Right hindlimb (tissue), 1 donor: ENCODE measurements at regions not wholly inside any gene's neighbourhood (a gene's known extent, or its start where the extent isn't known, plus 50 kb on each side); places are given as distances from the start of the nearest gene placed in this dataset.
"Not testable (repeated sequence)": the region's sequence is repeated elsewhere in the genome, so short reads cannot be mapped to it uniquely, and the experiment has no call there.

ENCODE experiments used
- DNase-seq: peaks from one replicate; pipeline ENCODE4 v3.0.0-alpha.2; 2018

GRCh38 chr12:23204933-23205778 lies 580.2 kb downstream of the ETNK1 start:
- peak; percentile 35 for DNase-seq

GRCh38 chr12:23209793-23210192 lies 584.8 kb downstream of the ETNK1 start:
- no peak for DNase-seq

DNA sequence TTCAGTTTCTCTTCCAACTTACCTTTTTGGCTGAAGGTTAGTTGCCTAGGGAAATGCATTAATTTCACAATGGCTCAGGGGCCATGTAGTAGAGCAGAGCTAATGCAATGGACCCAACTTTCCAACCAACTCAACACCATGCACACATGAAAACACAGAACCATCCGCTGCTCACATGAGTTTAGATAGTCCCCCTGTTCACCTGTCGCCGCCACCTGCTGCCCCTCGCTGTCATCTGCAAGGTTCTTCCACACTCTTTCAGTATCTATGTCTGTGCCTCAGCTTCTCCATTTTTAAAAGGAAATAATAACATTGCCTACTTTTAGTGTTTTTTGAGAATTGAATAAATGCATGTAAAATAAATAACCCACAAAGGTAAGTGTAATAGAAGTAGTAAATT lies 585.6 kb downstream of the ETNK1 start:
- DNase-seq: no peak

DNA sequence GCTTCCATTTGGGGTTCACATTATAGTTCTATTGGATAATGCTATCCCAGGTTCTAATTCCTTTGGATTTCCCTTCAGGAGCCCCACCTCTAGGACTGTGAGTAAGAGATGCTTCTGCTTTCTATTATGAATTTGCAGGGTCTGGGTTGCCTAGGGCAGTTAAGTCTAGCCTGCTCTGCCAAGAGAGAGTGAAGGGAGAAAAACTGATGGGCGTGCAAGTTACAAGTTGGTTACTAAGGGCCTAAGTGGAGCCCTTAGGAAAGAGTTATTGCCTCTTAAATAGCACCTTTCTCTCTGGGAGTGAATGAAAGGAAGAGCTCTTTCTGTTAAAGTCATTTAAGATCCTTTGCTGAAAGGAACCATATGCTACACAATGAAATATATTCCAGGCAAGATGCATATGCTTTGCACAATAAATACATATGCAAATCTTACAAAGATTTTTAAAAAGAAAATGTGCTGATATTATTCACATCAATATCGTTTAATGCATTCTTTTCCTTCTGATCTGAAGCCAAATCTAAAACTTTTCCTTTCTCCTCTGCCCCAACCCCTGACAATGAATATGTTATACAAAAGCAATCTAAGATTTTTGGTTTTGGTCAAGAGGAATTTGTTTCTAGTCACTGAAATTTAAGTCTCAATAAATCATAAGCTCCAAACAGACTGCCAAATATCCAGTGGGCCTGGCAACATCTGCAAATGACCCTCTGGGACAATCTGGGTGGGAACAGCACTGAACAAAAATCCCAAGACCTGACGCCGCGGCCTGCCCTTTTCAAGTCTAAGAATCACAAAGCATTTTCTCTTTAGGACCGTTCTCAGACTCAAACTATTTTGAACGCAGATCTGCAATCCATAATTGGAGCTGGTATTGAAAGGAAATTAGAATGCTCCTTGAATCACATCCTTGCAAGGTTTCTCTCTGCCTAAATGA lies 586.7 kb downstream of the ETNK1 start:
- peak; percentile 59 for DNase-seq

DNA sequence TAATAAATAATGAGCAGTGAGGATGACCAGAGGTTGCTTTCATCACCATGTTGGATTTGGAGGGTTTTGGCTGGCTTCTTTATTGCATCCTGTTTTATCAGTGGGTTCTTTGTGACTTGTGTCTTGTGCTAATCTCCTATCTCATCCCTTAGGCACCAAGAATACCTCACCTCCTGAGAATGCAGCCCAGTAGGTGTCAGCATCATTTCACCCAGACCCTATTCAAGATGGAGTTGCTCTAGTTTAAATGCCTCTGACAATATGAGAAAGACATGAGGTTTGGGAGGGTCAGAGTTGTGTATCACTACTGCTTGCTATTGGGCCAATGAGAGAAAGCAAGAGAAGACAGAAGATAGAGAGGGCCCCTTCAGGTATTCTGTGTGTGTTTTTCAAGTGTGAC lies 592.2 kb downstream of the ETNK1 start:
- DNase-seq: no peak

GRCh38 chr12:23217667-23218066 lies 592.7 kb downstream of the ETNK1 start:
- no peak for DNase-seq

GRCh38 chr12:23221066-23221465 lies 596.1 kb downstream of the ETNK1 start:
- no peak for DNase-seq

GRCh38 chr12:23221926-23222325 lies 597.0 kb downstream of the ETNK1 start:
- DNase-seq: no peak

GRCh38 chr12:23222801-23223200 lies 597.8 kb downstream of the ETNK1 start:
- DNase-seq: no peak

DNA sequence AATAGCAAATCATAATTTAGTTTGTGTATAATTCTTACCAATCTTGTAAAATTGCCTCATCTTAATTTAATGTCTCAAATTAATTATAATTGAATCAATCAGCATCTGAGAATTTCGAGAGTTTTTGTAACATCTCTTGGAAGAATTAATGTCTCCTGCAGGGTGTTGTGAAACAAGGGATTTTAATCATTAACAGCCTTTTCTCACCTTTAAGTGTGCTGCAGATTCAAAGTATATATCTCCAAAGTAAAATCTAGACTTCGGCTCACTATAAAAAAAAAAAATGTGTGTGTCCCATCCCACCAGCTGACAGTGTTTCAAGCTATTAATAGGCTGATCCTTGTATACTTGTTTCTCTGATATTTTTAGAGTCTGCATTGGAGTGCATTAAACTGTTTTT lies 603.1 kb downstream of the ETNK1 start:
- DNase-seq: no peak

GRCh38 chr12:23230899-23231298 lies 605.9 kb downstream of the ETNK1 start:
- DNase-seq: no peak

GRCh38 chr12:23236066-23236780 lies 611.3 kb downstream of the ETNK1 start:
- peak; percentile 28 for DNase-seq

DNA sequence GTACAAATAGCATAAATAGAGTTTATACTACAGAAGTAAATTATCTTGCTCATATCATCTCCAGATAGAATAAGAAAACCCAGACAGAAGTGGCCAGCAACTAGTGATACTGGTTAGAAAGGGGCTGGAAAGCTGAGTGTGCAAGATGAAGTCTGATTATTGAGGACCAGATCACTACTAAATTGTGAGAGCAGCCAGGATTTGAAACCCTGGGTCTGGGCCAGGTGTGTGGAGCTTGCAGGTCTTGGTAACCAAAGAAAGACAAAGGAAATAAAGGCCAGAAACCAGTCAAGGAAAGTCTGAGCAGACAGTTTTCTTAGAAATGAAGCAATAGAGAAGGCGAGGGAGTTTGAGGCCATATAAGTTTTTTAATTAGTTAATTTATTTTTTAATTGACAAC lies 611.8 kb downstream of the ETNK1 start:
- peak; percentile 33 for DNase-seq

DNA sequence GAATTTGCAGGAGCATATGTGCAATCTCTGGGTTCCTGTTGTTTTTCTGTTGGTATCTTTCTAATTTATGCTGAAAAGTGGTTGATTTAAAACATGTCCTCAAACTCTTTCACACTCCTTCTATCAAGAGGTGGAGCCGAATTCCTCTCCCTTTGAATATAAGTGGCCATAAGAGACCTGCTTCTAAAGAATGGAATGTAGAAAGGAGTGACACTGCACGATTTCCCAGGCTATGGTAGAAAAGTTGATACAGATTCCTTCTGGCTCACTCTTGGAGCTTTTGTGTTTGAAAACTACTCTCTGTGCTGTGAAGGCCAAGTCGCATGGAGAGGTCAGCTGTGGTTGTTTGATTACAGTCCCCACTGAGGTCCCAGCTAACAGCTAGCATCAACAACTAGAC lies 613.2 kb downstream of the ETNK1 start:
- no peak for DNase-seq

GRCh38 chr12:23238957-23239356 lies 614.0 kb downstream of the ETNK1 start:
- no peak for DNase-seq

DNA sequence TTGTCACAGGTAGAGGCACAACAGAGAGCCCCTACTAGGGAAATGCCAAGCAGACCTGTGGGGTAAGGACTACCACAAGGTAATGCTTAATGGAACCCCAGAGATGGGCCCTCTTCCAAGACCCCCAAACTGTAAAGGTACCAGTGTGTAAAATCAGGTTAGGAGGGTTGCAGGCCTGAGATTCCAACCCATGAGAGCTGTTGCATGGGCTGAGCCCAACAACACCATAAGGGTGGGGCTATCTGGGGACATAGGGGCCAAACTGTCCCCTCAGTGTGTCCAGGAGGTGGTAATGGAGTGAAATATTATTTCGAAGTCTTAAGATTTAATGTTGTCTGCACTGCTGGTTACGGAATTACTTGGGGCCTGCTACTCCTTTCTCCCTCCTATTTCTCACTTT lies 620.2 kb downstream of the ETNK1 start:
- DNase-seq: no peak

DNA sequence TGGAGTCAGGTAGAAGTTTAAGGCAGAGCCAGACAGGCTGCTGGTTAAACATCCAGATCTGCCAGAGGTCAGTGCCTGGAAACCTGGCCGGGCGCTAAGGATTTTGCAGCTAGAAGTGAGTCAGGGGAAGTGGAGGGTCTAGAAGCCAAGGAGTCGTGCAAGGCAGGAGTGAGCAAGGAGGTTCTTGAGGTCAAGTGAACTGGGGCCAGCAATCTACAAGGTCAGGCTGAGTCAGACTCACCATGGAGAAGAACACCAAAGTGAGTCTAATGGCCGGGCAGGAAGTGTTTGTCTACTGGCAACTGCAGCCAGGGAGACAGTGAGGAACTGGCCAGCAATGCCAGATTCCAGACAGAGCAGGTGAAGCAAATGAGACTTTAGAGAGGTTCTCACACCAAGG lies 628.2 kb downstream of the ETNK1 start:
- no peak for DNase-seq

DNA sequence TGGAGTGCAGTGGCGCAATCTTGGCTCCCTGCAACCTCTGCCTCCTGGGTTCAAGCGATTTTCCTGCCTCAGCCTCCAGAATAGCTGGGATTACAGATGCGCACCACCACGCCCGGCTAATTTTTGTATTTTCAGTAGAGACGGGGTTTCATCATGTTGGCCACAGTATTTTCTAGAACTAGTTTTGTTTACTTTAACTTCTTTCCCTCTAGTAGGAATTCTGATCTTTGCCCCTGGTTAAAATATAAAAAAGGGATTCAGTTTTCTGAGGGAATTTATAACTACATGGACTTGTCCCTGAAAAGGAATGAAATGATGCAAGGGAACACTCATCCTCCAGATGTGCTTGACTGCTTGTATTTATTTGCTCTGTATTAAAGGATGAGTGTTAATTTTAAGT lies 628.9 kb downstream of the ETNK1 start:
- not testable (repeated sequence) for DNase-seq

- no peak for DNase-seq
Measured at GRCh38 chr12:23259558-23259957, 634.6 kb downstream of the ETNK1 start.

- DNase-seq: no peak
Measured at GRCh38 chr12:23262670-23263069, 637.7 kb downstream of the ETNK1 start.

DNA sequence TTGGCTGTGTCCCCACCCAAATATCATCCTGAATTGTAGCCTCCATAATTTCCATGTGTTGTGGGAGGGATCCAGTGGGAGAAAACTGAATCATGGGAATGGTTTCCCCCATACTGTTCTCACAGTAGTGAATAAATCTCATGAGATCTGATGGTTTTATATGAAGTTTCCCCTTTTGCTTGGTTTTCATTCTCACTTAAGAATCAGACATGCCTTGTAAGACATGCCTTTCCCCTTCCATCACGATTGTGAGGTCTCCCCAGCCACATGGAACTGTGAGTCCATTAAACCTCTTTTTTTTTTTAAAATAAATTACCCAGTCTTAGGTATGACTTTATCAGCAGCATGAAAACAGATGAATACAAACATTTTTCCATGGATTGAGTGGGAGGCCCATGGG lies 652.9 kb downstream of the ETNK1 start:
- DNase-seq: no peak

DNA sequence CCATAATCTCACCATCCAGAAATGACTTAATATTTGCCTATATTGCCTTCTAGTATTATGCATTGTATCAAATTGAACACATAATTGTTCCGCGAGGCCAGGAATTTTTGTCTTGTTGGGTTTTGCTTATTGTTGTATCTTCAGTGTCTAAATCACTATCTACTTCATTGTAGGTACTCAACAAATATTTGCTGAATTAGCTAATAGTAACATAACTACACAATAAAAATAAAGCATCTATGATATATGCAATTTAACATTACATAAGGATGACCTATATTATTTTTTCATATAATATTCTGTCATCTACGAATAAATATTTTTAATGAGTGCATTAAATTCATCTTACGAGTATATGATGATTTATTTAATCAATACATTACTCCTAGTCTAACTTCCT lies 656.3 kb downstream of the ETNK1 start:
- DNase-seq: no peak

GRCh38 chr12:23282701-23283100 lies 657.7 kb downstream of the ETNK1 start:
- no peak for DNase-seq
